ENCODE measurements at regions not wholly inside any gene's neighbourhood (a gene's known extent, or its start where the extent isn't known, plus 50 kb on each side); places are given as distances from the start of the nearest gene placed in this dataset.

- TF ChIP-seq EZH2 (optimal IDR thresholded peaks at IDR 0.05; ENCODE audit: low read depth, low read length) (no peak), CTCF (IDR thresholded peaks at IDR 0.05; ENCODE audit: low read length) (no peak)
Measured at GRCh38 chr16:31697744-31698125, 170.0 kb downstream of the AHSP start.
